ENCODE measurements at regions not wholly inside any gene's neighbourhood (a gene's known extent, or its start where the extent isn't known, plus 50 kb on each side); places are given as distances from the start of the nearest gene placed in this dataset.

GRCh38 chr1:187641463-187641862 is 812.7 kb downstream of the PLA2G4A start:
- Histone ChIP-seq H3K36me3 (ENCODE audit: control insufficient read depth, insufficient read depth, low read length) (no peaks in the 10 kb centered on the region), H3K4me1 (ENCODE audit: control insufficient read depth, insufficient read depth, low read length) (no peaks in the 10 kb centered on the region), H3K27ac (ENCODE audit: low read depth, low read length) (no peak overlapping the region), H3K4me3 (ENCODE audit: low read length) (no peak overlapping the region), H3K27me3 (ENCODE audit: control insufficient read depth, insufficient read depth, low read length) (no peaks in the 10 kb centered on the region), H3K9ac (ENCODE audit: low read length) (no peak overlapping the region)

DNA sequence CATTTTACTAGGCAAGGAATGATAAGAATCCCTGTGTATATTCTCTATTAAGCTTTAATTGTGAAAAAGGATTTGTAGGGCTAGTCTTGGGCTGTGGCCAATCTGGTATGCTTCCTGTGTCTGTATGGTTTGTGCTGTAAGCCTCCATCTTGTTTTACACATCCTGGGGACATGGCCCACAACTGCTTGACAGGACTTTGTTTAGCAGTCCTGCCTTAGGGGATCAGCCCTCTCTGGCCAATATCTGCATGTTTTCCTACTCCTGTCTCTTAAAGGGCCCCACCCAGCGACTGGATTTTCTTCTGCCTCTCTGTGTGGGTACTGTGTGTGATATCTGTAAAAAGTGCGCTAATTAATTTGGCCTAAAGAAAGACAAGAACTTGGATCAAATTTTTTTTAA is 813.2 kb downstream of the PLA2G4A start:
- Histone ChIP-seq H3K27ac (ENCODE audit: low read depth, low read length) (no peak overlapping the region), H3K4me1 (ENCODE audit: control insufficient read depth, insufficient read depth, low read length) (no peaks in the 10 kb centered on the region), H3K4me3 (ENCODE audit: low read length) (no peak overlapping the region), H3K9ac (ENCODE audit: low read length) (no peak overlapping the region), H3K36me3 (ENCODE audit: control insufficient read depth, insufficient read depth, low read length) (no peaks in the 10 kb centered on the region), H3K27me3 (ENCODE audit: control insufficient read depth, insufficient read depth, low read length) (no peaks in the 10 kb centered on the region)

GRCh38 chr1:187645651-187646050 is 816.9 kb downstream of the PLA2G4A start:
- H3K4me1 ChIP-seq (ENCODE audit: control insufficient read depth, insufficient read depth, low read length), result no peaks in the 10 kb centered on the region
- no peaks in the 10 kb centered on the region for H3K27me3 ChIP-seq (ENCODE audit: control insufficient read depth, insufficient read depth, low read length)
- no peak overlapping the region for H3K9ac ChIP-seq (ENCODE audit: low read length)
- no peaks in the 10 kb centered on the region for H3K36me3 ChIP-seq (ENCODE audit: control insufficient read depth, insufficient read depth, low read length)
- H3K27ac ChIP-seq (ENCODE audit: low read depth, low read length), result no peak overlapping the region
- no peak overlapping the region for H3K4me3 ChIP-seq (ENCODE audit: low read length)

DNA sequence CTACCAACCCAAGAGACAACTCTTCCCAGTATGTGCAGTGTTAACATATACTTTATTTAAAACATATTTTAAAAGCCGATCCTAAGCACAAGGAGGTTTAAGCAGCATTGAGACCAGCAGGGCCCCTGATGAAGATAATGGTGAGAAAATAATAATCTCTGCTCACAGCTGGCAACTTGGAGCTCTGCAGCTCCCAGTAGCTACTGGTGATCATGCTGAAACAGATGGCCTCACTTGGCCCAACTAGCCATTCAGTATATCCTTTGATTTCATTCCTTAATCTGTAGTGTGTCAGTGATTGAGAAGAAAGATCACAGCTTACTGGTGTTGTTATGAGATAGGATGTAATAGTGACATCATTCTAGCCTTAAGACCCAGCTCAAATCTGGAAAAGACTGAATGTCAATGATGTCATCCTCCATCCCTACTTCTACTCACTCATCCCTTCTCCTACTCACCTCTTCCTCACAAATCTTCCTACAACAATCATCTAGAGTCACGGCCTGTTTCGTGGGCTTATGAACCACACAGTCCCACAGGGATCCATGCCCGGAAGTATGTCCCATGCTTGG is 817.9 kb downstream of the PLA2G4A start:
- Histone ChIP-seq H3K27ac (ENCODE audit: low read depth, low read length) (no peak overlapping the region), H3K4me1 (ENCODE audit: control insufficient read depth, insufficient read depth, low read length) (no peaks in the 10 kb centered on the region), H3K4me3 (ENCODE audit: low read length) (no peak overlapping the region), H3K36me3 (ENCODE audit: control insufficient read depth, insufficient read depth, low read length) (no peaks in the 10 kb centered on the region), H3K9ac (ENCODE audit: low read length) (no peak overlapping the region), H3K27me3 (ENCODE audit: control insufficient read depth, insufficient read depth, low read length) (no peaks in the 10 kb centered on the region)

GRCh38 chr1:187648091-187648490 is 819.3 kb downstream of the PLA2G4A start:
- H3K36me3 ChIP-seq (ENCODE audit: control insufficient read depth, insufficient read depth, low read length), result no peaks in the 10 kb centered on the region
- no peaks in the 10 kb centered on the region for H3K27me3 ChIP-seq (ENCODE audit: control insufficient read depth, insufficient read depth, low read length)
- no peaks in the 10 kb centered on the region for H3K4me1 ChIP-seq (ENCODE audit: control insufficient read depth, insufficient read depth, low read length)
- no peak overlapping the region for H3K9ac ChIP-seq (ENCODE audit: low read length)
- H3K4me3 ChIP-seq (ENCODE audit: low read length), result no peak overlapping the region
- H3K27ac ChIP-seq (ENCODE audit: low read depth, low read length), result no peak overlapping the region

DNA sequence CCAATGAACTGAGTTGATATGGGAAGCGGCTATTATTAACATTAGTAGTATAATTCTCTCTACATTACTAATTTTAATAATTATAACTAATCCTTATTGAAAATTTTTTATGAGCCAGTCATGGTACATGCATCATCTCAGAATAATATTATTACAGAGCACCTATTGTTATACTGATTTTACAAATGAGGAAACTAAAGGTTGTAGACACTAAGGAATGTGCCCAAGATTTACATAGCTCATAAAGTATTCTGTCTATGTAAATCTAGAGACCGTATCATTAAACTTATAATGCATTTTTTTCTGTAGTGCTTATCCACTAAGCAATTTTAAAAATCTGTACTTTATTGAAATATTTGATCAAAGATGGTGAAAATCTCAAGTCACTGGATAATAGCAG is 825.9 kb downstream of the PLA2G4A start:
- Histone ChIP-seq H3K4me1 (ENCODE audit: control insufficient read depth, insufficient read depth, low read length) (no peaks in the 10 kb centered on the region), H3K4me3 (ENCODE audit: low read length) (no peak overlapping the region), H3K27me3 (ENCODE audit: control insufficient read depth, insufficient read depth, low read length) (no peaks in the 10 kb centered on the region), H3K9ac (ENCODE audit: low read length) (no peak overlapping the region), H3K27ac (ENCODE audit: low read depth, low read length) (no peak overlapping the region), H3K36me3 (ENCODE audit: control insufficient read depth, insufficient read depth, low read length) (no peaks in the 10 kb centered on the region)

- no peaks in the 10 kb centered on the region for H3K4me1 ChIP-seq (ENCODE audit: control insufficient read depth, insufficient read depth, low read length)
- H3K27me3 ChIP-seq (ENCODE audit: control insufficient read depth, insufficient read depth, low read length), result no peaks in the 10 kb centered on the region
- H3K27ac ChIP-seq (ENCODE audit: low read depth, low read length), result no peak overlapping the region
- no peak overlapping the region for H3K4me3 ChIP-seq (ENCODE audit: low read length)
- no peaks in the 10 kb centered on the region for H3K36me3 ChIP-seq (ENCODE audit: control insufficient read depth, insufficient read depth, low read length)
- H3K9ac ChIP-seq (ENCODE audit: low read length), result no peak overlapping the region
These were observed 826.4 kb downstream of the PLA2G4A start for GRCh38 chr1:187655104-187655503.

GRCh38 chr1:187665483-187665882 is 836.7 kb downstream of the PLA2G4A start:
- no peaks in the 10 kb centered on the region for H3K27me3 ChIP-seq (ENCODE audit: control insufficient read depth, insufficient read depth, low read length)
- H3K36me3 ChIP-seq (ENCODE audit: control insufficient read depth, insufficient read depth, low read length), result no peaks in the 10 kb centered on the region
- H3K4me1 ChIP-seq (ENCODE audit: control insufficient read depth, insufficient read depth, low read length), result peaks cover 2% of the 10 kb centered on the region
- no peak overlapping the region for H3K9ac ChIP-seq (ENCODE audit: low read length)
- no peak overlapping the region for H3K27ac ChIP-seq (ENCODE audit: low read depth, low read length)
- no peak overlapping the region for H3K4me3 ChIP-seq (ENCODE audit: low read length)

DNA sequence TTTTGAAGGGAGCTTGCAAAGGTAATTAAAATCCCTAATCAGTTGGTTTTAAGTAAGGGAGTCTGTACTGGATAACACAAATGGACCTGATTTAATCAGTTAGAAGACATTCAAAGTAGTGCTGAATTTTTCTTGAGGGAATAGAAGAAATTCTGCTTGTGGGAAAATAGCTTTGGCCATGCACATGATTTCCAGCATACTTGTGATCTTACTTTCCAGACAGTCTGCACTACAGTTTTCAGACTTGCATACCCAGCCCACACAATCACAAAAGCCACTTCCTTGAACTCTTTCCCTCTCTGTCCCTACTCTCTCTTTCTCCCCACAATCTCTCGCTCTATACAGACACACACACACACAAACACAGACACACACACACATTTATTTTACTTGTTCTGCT is 852.1 kb downstream of the PLA2G4A start:
- H3K36me3 ChIP-seq (ENCODE audit: control insufficient read depth, insufficient read depth, low read length), result no peaks in the 10 kb centered on the region
- no peak overlapping the region for H3K4me3 ChIP-seq (ENCODE audit: low read length)
- no peaks in the 10 kb centered on the region for H3K27me3 ChIP-seq (ENCODE audit: control insufficient read depth, insufficient read depth, low read length)
- no peak overlapping the region for H3K9ac ChIP-seq (ENCODE audit: low read length)
- H3K4me1 ChIP-seq (ENCODE audit: control insufficient read depth, insufficient read depth, low read length), result no peaks in the 10 kb centered on the region
- H3K27ac ChIP-seq (ENCODE audit: low read depth, low read length), result no peak overlapping the region

GRCh38 chr1:187682112-187682511 is 853.4 kb downstream of the PLA2G4A start:
- Histone ChIP-seq H3K9ac (ENCODE audit: low read length) (no peak overlapping the region), H3K27me3 (ENCODE audit: control insufficient read depth, insufficient read depth, low read length) (no peaks in the 10 kb centered on the region), H3K36me3 (ENCODE audit: control insufficient read depth, insufficient read depth, low read length) (no peaks in the 10 kb centered on the region), H3K4me3 (ENCODE audit: low read length) (no peak overlapping the region), H3K27ac (ENCODE audit: low read depth, low read length) (no peak overlapping the region), H3K4me1 (ENCODE audit: control insufficient read depth, insufficient read depth, low read length) (no peaks in the 10 kb centered on the region)

DNA sequence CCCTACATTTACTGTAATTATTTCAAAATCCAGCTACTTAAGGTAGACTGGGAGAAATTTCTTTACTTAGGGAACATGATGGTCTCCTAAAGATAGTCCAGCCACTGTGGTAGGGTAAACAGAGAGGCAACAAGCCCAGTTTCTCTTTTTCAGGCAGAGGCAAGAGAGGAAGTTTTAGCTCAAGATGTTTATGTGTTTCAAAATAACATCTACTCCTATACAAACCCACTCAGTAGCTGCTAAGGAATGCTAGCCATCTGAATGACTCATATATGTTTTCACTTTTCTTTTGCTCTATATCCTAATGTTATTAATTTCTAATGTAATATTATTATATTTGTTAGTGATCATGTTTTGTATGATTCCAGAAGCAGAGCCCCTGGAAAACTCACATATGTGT is 856.6 kb downstream of the PLA2G4A start:
- H3K4me1 ChIP-seq (ENCODE audit: control insufficient read depth, insufficient read depth, low read length), result no peaks in the 10 kb centered on the region
- no peaks in the 10 kb centered on the region for H3K27me3 ChIP-seq (ENCODE audit: control insufficient read depth, insufficient read depth, low read length)
- H3K4me3 ChIP-seq (ENCODE audit: low read length), result no peak overlapping the region
- no peak overlapping the region for H3K9ac ChIP-seq (ENCODE audit: low read length)
- no peaks in the 10 kb centered on the region for H3K36me3 ChIP-seq (ENCODE audit: control insufficient read depth, insufficient read depth, low read length)
- no peak overlapping the region for H3K27ac ChIP-seq (ENCODE audit: low read depth, low read length)

GRCh38 chr1:187689129-187689528 is 860.4 kb downstream of the PLA2G4A start:
- Histone ChIP-seq H3K27ac (ENCODE audit: low read depth, low read length) (no peak overlapping the region), H3K9ac (ENCODE audit: low read length) (no peak overlapping the region), H3K27me3 (ENCODE audit: control insufficient read depth, insufficient read depth, low read length) (no peaks in the 10 kb centered on the region), H3K36me3 (ENCODE audit: control insufficient read depth, insufficient read depth, low read length) (no peaks in the 10 kb centered on the region), H3K4me3 (ENCODE audit: low read length) (no peak overlapping the region), H3K4me1 (ENCODE audit: control insufficient read depth, insufficient read depth, low read length) (no peaks in the 10 kb centered on the region)

DNA sequence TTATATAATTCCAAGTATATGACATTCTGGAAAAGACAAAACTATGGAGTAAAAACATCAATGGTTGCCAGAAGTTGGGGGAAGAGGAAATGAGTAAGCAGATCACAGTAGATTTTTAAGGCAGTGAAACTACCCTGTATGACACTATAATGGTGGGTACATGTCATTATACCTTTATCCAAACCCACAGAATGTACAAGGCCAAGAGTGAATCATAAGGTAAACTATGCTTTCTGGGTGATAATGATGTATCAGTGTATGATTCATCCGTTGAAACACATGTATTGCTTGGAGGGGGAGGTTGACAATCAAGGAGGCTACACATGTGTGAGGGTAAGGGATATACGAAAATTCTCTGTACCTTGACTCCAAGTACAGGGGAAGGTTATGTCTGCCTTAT is 862.7 kb downstream of the PLA2G4A start:
- Histone ChIP-seq H3K4me1 (ENCODE audit: control insufficient read depth, insufficient read depth, low read length) (no peaks in the 10 kb centered on the region), H3K9ac (ENCODE audit: low read length) (no peak overlapping the region), H3K27ac (ENCODE audit: low read depth, low read length) (no peak overlapping the region), H3K36me3 (ENCODE audit: control insufficient read depth, insufficient read depth, low read length) (no peaks in the 10 kb centered on the region), H3K4me3 (ENCODE audit: low read length) (no peak overlapping the region), H3K27me3 (ENCODE audit: control insufficient read depth, insufficient read depth, low read length) (no peaks in the 10 kb centered on the region)
